ENCODE measurements at regions not wholly inside any gene's neighbourhood (a gene's known extent, or its start where the extent isn't known, plus 50 kb on each side); places are given as distances from the start of the nearest gene placed in this dataset.

DNA sequence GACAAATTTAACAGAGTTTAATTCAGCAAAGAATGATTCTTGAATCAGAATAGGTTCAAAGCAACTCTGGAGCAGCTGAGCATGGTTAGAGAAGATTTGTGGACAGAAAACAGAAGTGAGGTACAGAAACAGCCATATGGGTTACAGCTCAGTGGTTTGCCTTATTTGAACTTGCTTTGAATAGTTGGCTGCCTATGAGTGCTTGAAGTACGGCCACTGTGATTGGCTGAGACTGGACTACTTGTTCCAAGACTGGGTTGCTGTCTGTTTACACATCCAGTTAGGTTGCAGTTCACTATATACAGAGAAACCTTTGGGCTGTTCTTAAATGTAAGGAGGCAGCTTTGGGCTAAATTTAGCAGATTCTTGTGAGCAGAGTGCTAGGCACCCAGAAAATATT, 79.4 kb upstream of the CADPS start:
- TF ChIP-seq, protein P1, sequence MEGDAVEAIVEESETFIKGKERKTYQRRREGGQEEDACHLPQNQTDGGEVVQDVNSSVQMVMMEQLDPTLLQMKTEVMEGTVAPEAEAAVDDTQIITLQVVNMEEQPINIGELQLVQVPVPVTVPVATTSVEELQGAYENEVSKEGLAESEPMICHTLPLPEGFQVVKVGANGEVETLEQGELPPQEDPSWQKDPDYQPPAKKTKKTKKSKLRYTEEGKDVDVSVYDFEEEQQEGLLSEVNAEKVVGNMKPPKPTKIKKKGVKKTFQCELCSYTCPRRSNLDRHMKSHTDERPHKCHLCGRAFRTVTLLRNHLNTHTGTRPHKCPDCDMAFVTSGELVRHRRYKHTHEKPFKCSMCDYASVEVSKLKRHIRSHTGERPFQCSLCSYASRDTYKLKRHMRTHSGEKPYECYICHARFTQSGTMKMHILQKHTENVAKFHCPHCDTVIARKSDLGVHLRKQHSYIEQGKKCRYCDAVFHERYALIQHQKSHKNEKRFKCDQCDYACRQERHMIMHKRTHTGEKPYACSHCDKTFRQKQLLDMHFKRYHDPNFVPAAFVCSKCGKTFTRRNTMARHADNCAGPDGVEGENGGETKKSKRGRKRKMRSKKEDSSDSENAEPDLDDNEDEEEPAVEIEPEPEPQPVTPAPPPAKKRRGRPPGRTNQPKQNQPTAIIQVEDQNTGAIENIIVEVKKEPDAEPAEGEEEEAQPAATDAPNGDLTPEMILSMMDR (IDR thresholded peaks at IDR 0.05) = no peak
- TF ChIP-seq POLR2A (IDR thresholded peaks at IDR 0.05) = no peak
